H1 (cell line): ENCODE measurements at regions not wholly inside any gene's neighbourhood (a gene's known extent, or its start where the extent isn't known, plus 50 kb on each side); places are given as distances from the start of the nearest gene placed in this dataset.

Experiments used
- CTCF ChIA-PET: fragments of 300-600 bp; sonication (Branson Sonifier 250); formaldehyde crosslinking; loops from one replicate; lab custom pipeline; 2021; ENCODE audit not compliant: partially characterized antibody; lab: Charles Lee
- POLR2A ChIA-PET: fragments of 300-600 bp; sonication (Branson Sonifier 250); formaldehyde crosslinking; loops from one replicate; lab custom pipeline; 2021; ENCODE audit warnings: inconsistent platforms; ENCODE audit not compliant: partially characterized antibody; lab: Charles Lee
- DNase-seq, 2 experiments: peaks; one replicate each; pipeline versions ENCODE4 v3.0.0 to v3.0.0-alpha.2; 2010 to 2022; ENCODE audit warnings: low spot score in 2 of 2, low read depth in 1 of 2, mixed read lengths in 1 of 2
- FAIRE-seq: peaks from 2 replicates; lab custom pipeline; 2011; peaks lifted over from hg19 to GRCh38; lab: Jason Lieb, UNC
- H2AFZ ChIP-seq: 2 replicates; pipeline ENCODE4 v1.8.1; 2012; ENCODE audit warnings: low read length, inconsistent platforms
- H2AK5ac ChIP-seq: 2 replicates; pipeline ENCODE4 v1.6.1; 2013; ENCODE audit warnings: low read depth, low read length
- H2BK120ac ChIP-seq: replicated peaks from 2 replicates; pipeline ENCODE3; 2013; ENCODE audit warnings: low read depth, low read length, inconsistent platforms
- H2BK12ac ChIP-seq: 2 replicates; pipeline ENCODE4 v1.6.1; 2013; ENCODE audit warnings: low read depth, low read length
- H2BK15ac ChIP-seq: 2 replicates; pipeline ENCODE4 v1.6.1; 2013; ENCODE audit warnings: low read length
- H2BK20ac ChIP-seq: 2 replicates; pipeline ENCODE4 v1.6.1; 2013; ENCODE audit warnings: low read length
- H2BK5ac ChIP-seq: 2 replicates; pipeline ENCODE4 v1.6.1; 2013; ENCODE audit warnings: low read depth, low read length
- H3K14ac ChIP-seq: 2 replicates; pipeline ENCODE4 v1.6.1; 2013; ENCODE audit warnings: inconsistent platforms; ENCODE audit not compliant: insufficient read length
- H3K18ac ChIP-seq: 2 replicates; pipeline ENCODE4 v1.6.1; 2013; ENCODE audit warnings: low read length; ENCODE audit errors: extremely low read depth
- H3K23ac ChIP-seq: 2 replicates; pipeline ENCODE4 v1.6.1; 2013; ENCODE audit warnings: inconsistent platforms; ENCODE audit not compliant: insufficient read length
- H3K23me2 ChIP-seq: 2 replicates; pipeline ENCODE4 v1.6.1; 2013; ENCODE audit warnings: low read depth, low read length
- H3K27ac ChIP-seq: 2 replicates; pipeline ENCODE4 v1.6.1; 2011; ENCODE audit warnings: low read depth, low read length, inconsistent platforms
- H3K27me3 ChIP-seq, 4 experiments: replicated peaks in 1 of 4; 1 replicate in 1 of 4; 2 replicates in 3 of 4; pipeline versions ENCODE4 v1.6.1 to v1.8.1; 2011 to 2013; ENCODE audit warnings: low read length in 3 of 4, mild to moderate bottlenecking in 3 of 4, inconsistent platforms in 2 of 4, mixed read lengths in 2 of 4, moderate library complexity in 1 of 4; ENCODE audit not compliant: control insufficient read depth in 3 of 4, insufficient read depth in 3 of 4; ENCODE audit errors: extremely low read depth in 1 of 4
- H3K36me3 ChIP-seq, 4 experiments: 2 replicates each; pipeline versions ENCODE4 v1.6.1 to v1.8.1; 2011 to 2013; ENCODE audit warnings: mild to moderate bottlenecking in 4 of 4, low read length in 3 of 4, moderate library complexity in 2 of 4, control low read depth in 1 of 4, inconsistent platforms in 1 of 4; ENCODE audit not compliant: insufficient read depth in 4 of 4, control insufficient read depth in 2 of 4
- H3K4ac ChIP-seq: replicated peaks from 2 replicates; pipeline ENCODE3; 2013; ENCODE audit warnings: low read length, low read depth, mixed read lengths, inconsistent platforms; ENCODE audit not compliant: insufficient read length
- H3K4me1 ChIP-seq, 4 experiments: replicated peaks in 1 of 4; 1 replicate in 1 of 4; 2 replicates in 3 of 4; pipeline versions ENCODE4 v1.6.1 to v1.8.1; 2011 to 2013; ENCODE audit warnings: low read length in 3 of 4, inconsistent platforms in 2 of 4, mixed read lengths in 1 of 4; ENCODE audit not compliant: insufficient read depth in 4 of 4, control insufficient read depth in 3 of 4
- H3K4me2 ChIP-seq, 2 experiments: 2 replicates each; pipeline versions ENCODE4 v1.6.1 to v1.8.1; 2011 to 2013; ENCODE audit warnings: low read depth in 2 of 2, low read length in 2 of 2, control low read depth in 1 of 2, inconsistent platforms in 1 of 2, mild to moderate bottlenecking in 1 of 2; ENCODE audit not compliant: insufficient read depth in 1 of 2
- H3K4me3 ChIP-seq, 4 experiments: fragments of 200-600, 300-600 bp in 1 of 4; sonication (generic), shearing (Covaris generic), sonication (Bioruptor Twin) in 1 of 4; 2 replicates each; pipeline versions ENCODE4 v1.5.1 to v1.8.1; 2011 to 2016; ENCODE audit warnings: low read length in 4 of 4, low read depth in 3 of 4, control low read depth in 2 of 4, inconsistent platforms in 2 of 4, mild to moderate bottlenecking in 2 of 4, mixed read lengths in 1 of 4, moderate library complexity in 1 of 4; ENCODE audit not compliant: insufficient read depth in 2 of 4; ENCODE audit errors: extremely low read depth in 1 of 4
- H3K56ac ChIP-seq: replicated peaks from 2 replicates; pipeline ENCODE3; 2013; ENCODE audit warnings: low read depth, mild to moderate bottlenecking, mixed read lengths, low read length, inconsistent platforms; ENCODE audit not compliant: insufficient read length
- H3K79me1 ChIP-seq: 2 replicates; pipeline ENCODE4 v1.6.1; 2013; ENCODE audit warnings: low read depth, low read length, control low read depth
- H3K79me2 ChIP-seq, 2 experiments: 2 replicates each; pipeline versions ENCODE4 v1.6.1 to v1.8.1; 2012 to 2013; ENCODE audit warnings: low read length in 2 of 2, mild to moderate bottlenecking in 2 of 2, inconsistent platforms in 1 of 2; ENCODE audit not compliant: insufficient read depth in 2 of 2, control insufficient read depth in 1 of 2
- H3K9ac ChIP-seq, 4 experiments: replicated peaks in 1 of 4; 1 replicate in 1 of 4; 2 replicates in 3 of 4; pipeline versions ENCODE4 v1.6.1 to v1.8.1; 2011 to 2013; ENCODE audit warnings: low read depth in 3 of 4, low read length in 3 of 4, control low read depth in 2 of 4, mild to moderate bottlenecking in 2 of 4, moderate library complexity in 2 of 4, inconsistent platforms in 1 of 4; ENCODE audit errors: extremely low read depth in 1 of 4
- H3K9me3 ChIP-seq, 2 experiments: 2 replicates each; pipeline versions ENCODE4 v1.6.1 to v1.8.1; 2012 to 2013; ENCODE audit warnings: mild to moderate bottlenecking in 2 of 2, moderate library complexity in 2 of 2, control low read depth in 1 of 2, inconsistent platforms in 1 of 2, low read depth in 1 of 2, low read length in 1 of 2, mixed read lengths in 1 of 2; ENCODE audit not compliant: insufficient read depth in 2 of 2
- H4K20me1 ChIP-seq, 2 experiments: replicated peaks in 1 of 2; 2 replicates each; pipeline versions ENCODE3 to v1.8.1; 2011 to 2013; ENCODE audit warnings: inconsistent platforms in 2 of 2, low read length in 2 of 2, mild to moderate bottlenecking in 1 of 2; ENCODE audit not compliant: insufficient read depth in 2 of 2, control insufficient read depth in 1 of 2
- H4K5ac ChIP-seq: 2 replicates; pipeline ENCODE4 v1.6.1; 2013; ENCODE audit warnings: low read length, low read depth, mixed read lengths, inconsistent platforms; ENCODE audit not compliant: insufficient read length
- H4K8ac ChIP-seq: 2 replicates; pipeline ENCODE4 v1.8.0; 2013; ENCODE audit warnings: mild to moderate bottlenecking, moderate library complexity, low read length, inconsistent platforms; ENCODE audit not compliant: insufficient read depth; ENCODE audit errors: extremely low read depth
- H4K91ac ChIP-seq: replicated peaks from 2 replicates; pipeline ENCODE3; 2013; ENCODE audit warnings: low read length, mixed read lengths, inconsistent platforms; ENCODE audit not compliant: insufficient read length
- BRCA1 ChIP-seq: IDR thresholded peaks from 2 replicates; pipeline ENCODE4 v1.6.1; 2012; ENCODE audit warnings: low read depth, low read length, improper control_type of control experiment
- POU5F1 ChIP-seq: IDR thresholded peaks from 2 replicates; pipeline ENCODE4 v1.6.1; 2011; ENCODE audit warnings: low read depth, mild to moderate bottlenecking, low read length, moderate library complexity
- RAD21 ChIP-seq, 2 experiments: IDR thresholded peaks in 1 of 2; conservative IDR thresholded peaks in 1 of 2; 2 replicates each; pipeline ENCODE4 v1.6.1; 2011; ENCODE audit warnings: low read depth in 2 of 2, low read length in 2 of 2, improper control_type of control experiment in 1 of 2, inconsistent platforms in 1 of 2, mild to moderate bottlenecking in 1 of 2, moderate library complexity in 1 of 2
- SP1 ChIP-seq: IDR thresholded peaks from 2 replicates; pipeline ENCODE4 v1.6.1; 2011; ENCODE audit warnings: low read depth, low read length
- WGBS, 2 experiments: shearing (Covaris generic) in 1 of 2; methylation state at CpG; one replicate each; pipeline versions ENCODE4 v1.1.6 to v1.1.7; 2013 to 2015; ENCODE audit warnings: low lambda C conversion rate in 2 of 2, mixed read lengths in 2 of 2, inconsistent platforms in 1 of 2, low coverage in 1 of 2, missing lambda C conversion rate in 1 of 2; ENCODE audit not compliant: insufficient replicate concordance in 2 of 2, insufficient coverage in 1 of 2, insufficient read length in 1 of 2; ENCODE audit errors: extremely low coverage in 1 of 2, missing lambda C conversion rate in 1 of 2; 5-methylcytosine and 5-hydroxymethylcytosine counted together
- TF ChIP-seq, protein P1 (sequence below): IDR thresholded peaks from 2 replicates; pipeline ENCODE4 v1.6.1; 2012; ENCODE audit warnings: inconsistent platforms

- Histone ChIP-seq H3K79me1 (no peaks in the 10 kb centered on the region), H3K56ac (no peak overlapping the region), H3K9me3 (no peaks in the 10 kb centered on the region), H2AFZ (no peak overlapping the region), H2BK15ac (no peak overlapping the region), H4K20me1 (no peaks in the 10 kb centered on the region), H4K8ac (no peak overlapping the region), H3K4me2 (no peak overlapping the region), H3K23ac (no peak overlapping the region), H2BK12ac (no peak overlapping the region), H2BK120ac (no peak overlapping the region), H3K18ac (no peak overlapping the region), H3K79me2 (no peaks in the 10 kb centered on the region), H2AK5ac (no peak overlapping the region), H2BK20ac (no peak overlapping the region), H3K36me3 (no peaks in the 10 kb centered on the region), H4K5ac (no peak overlapping the region), H2BK5ac (no peak overlapping the region), H3K4me1 (no peaks in the 10 kb centered on the region), H3K4me3 (no peak overlapping the region), H3K27ac (no peak overlapping the region), H3K9ac (no peak overlapping the region), H3K4ac (no peak overlapping the region), H3K14ac (no peak overlapping the region), H3K27me3 (no peaks in the 10 kb centered on the region), H4K91ac (no peak overlapping the region), H3K23me2 (no peaks in the 10 kb centered on the region)
- WGBS, 2 experiments = 88% methylated on average over 9 of the region's 9 CpGs; no CpG with 5 or more reads in 1 of the 2 experiments
- POLR2A ChIA-PET = no interaction called here
- CTCF ChIA-PET = interaction anchor here (0.6 to 1.8 kb wide), 3 partner anchors 10 to 220 kb away, joined by 3 to 5 read pairs (median 3); no protein-coding TSS in a partner anchor
- TF ChIP-seq BRCA1 (no peak), POU5F1 (no peak), RAD21 (IDR thresholded peaks at IDR 0.05 in 1 of 2, conservative IDR thresholded peaks at IDR 0.05 in 1 of 2; ENCODE audit: low read depth in 2 of 2, low read length in 2 of 2) (no peak), SP1 (no peak)
- TF ChIP-seq, protein P1, sequence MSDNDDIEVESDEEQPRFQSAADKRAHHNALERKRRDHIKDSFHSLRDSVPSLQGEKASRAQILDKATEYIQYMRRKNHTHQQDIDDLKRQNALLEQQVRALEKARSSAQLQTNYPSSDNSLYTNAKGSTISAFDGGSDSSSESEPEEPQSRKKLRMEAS = no peak
- no peak for FAIRE-seq
- DNase-seq = no peak
These were observed 92.9 kb upstream of the MAX start for GRCh38 chr14:65195042-65195719.
